Activated CD8-positive, alpha-beta memory T cell treated with anti-CD3 and anti-CD28 coated beads, Interleukin-2, amount 50 U/mL, for 4 hours (primary cell): ENCODE measurements at regions not wholly inside any gene's neighbourhood (a gene's known extent, or its start where the extent isn't known, plus 50 kb on each side); places are given as distances from the start of the nearest gene placed in this dataset.

Experiments used
- DNase-seq: peaks from one replicate; pipeline ENCODE4 v3.0.0-alpha.2; 2020

DNA sequence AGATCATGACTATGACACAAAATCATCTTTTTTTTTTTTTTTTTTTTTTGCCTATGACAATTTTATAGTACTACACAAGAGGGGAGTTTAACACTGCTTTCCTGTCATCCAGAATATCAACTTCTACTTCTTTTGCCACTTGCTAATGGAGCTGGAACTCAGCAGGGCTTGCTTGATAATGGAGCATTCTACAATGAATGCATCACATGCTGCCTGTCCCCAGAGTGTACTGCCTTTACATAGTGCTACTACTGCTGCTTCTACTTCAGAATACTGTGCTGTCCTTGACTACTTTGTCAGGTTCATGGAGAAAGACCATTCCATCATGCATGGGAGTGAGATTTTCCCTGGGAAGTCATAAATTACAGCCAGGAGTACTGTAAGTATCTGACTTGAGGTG, 338.6 kb upstream of the SEMA3A start:
- DNase-seq: no peak

DNA sequence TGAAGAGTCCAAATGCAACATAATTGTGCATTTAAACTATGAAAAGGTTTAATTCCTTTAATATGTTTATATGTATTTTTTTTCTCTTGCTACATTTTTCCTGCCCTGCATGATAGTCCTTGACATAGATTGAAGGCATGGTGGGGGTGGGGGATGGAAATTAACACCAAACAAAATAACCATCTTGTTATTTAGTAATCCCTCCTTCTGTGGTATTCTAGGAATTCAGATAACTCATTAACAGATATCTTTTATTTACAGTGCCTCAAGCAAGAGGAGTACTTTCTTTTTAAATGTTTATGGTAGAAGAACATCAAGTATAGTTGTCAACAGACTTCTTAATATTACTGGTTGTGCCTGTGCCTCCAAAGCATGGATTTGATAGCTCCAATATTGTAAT, 337.6 kb upstream of the SEMA3A start:
- no peak for DNase-seq

DNA sequence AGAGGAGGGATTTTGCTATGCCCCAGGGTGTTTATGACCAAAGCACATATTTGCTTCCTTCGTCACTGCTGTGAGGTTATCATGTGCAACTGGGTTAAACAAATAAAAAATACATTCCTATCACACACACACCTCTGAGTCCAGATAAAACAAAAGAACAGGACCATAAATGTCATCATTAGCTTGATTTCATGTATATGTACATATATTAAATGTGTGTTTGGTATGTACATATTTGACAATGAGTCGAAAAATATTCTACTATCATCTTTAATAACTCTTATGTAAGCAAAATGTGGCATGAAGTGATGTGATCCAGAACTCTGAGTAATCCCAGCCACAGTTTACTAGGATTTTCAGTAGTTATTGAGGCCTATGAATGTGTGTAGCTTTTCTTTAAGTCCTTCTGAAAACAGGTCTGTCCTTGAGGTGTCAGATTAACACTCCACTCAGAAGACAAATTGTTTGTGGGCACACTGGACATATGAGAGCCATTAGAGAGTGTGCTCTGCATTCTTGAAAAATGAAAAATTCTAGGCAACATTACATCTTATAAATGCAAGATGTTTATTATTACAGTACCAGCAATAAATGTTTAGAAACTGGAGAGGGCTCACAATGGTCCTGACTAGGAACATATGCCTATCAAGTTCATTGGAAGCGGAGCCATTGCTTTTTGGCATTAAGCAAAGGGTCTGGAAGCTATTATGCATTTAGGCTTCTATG, 335.1 kb upstream of the SEMA3A start:
- no peak for DNase-seq

DNA sequence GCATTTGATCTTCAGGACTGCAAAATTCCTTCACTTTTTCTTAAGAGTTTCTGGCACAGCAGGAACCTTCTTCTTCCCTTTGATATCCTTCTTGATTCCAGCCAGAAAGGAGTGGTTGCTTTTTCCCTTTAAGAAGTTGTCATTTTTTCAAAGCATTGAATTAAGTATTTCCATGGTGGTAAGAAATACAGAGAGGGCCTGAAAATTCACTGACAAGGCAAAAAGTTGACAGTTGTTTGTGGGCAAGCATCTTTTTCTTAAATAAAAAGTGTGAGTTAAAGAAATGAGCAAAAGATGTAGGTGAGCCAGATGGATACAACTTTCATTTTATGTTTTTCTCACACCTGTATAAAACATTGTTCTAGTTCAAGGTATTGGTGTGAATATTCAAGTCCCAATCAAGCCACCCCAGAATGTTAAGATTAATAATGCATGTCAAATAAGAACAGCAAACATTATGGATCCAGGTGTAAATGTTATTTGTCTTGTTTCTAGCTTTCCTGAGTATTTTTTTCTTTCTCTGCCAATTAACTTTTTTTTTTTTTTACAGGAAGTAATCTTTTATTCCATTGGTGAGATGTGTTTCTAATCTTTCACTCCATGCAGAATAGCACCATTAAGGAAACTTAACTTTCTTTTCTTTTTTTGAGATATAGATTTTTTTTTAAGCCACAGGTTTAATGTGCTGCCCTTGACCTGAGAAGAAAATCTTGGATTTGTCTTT, 334.3 kb upstream of the SEMA3A start:
- no peak for DNase-seq

DNA sequence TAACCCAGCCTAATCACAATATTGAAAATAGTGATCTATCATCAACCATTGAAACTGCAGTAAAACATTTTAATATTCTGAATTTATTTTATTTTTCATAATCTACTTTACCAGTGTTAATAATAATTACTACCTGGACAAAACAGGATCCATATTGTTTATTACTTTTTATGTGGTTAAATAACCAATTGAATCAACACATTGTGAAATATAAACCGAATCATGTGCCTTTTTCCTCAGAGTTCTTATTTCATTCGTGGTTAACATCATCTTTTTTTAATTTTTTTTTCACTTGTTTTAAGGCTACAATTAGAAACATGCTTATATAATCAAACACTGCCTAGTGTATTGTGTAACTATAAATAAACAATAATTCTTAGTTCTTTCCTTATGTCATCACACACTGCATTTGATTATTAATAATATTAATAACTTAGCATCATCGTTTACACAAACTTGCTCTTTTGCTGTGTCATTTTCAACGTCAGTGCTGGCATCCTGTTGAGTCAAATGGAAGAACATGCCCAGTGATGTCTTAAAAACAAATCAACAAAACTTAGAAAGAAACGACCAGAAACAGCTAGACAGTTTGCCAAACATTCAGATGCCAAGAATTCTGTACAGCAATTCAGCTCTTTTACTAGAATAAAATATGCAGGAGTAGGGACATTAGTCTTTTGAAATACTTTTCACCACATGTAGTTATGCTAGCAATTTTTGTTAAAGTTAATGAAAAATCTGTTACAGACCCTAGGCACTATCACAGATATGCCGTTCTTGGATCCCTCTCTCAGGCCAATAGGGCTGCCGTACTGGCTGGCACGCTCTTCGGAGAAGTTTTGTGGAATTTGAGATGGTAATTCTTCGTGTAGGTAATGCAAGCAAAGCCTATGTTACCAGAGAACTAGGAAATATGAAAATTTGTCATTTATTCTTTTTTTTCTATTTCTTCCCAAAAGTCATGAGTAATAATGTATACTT, 330.4 kb upstream of the SEMA3A start:
- DNase-seq: no peak

DNA sequence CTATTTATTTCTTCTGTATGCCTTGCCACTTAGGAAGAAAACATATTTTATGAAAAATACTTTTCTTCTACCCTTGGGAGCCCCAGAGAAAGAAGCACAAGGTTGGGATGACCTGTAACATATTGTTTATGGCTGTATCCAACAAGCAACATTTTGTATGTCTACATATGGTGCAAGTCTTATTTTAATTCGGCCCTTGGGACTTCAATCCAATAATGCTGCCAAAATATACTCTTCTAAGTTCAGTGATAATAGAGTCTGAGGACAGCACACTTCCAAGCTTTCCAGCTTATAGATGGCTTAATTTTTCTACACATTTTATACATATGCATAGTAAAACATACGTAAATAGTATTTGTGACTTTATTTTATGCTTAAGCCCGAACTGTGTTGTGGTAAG, 318.5 kb upstream of the SEMA3A start:
- no peak for DNase-seq

DNA sequence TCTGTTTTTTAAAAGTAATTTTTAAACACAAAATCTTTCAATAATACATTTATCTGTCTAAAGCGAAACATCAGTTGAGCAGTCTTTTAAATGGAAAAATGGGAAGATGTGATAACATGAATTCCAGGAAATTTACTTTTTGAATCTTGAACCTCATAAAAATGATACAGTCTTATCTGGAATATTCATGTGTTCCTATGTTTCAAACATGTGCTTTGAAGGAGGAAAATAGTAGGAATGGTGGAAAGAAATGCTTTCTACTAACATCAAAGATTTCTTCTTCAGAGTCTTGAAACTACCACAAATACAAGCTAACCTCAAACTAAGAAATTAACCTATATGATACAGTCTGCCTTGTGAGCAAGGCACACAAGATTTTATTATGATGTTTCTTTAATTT, 317.5 kb upstream of the SEMA3A start:
- no peak for DNase-seq

DNA sequence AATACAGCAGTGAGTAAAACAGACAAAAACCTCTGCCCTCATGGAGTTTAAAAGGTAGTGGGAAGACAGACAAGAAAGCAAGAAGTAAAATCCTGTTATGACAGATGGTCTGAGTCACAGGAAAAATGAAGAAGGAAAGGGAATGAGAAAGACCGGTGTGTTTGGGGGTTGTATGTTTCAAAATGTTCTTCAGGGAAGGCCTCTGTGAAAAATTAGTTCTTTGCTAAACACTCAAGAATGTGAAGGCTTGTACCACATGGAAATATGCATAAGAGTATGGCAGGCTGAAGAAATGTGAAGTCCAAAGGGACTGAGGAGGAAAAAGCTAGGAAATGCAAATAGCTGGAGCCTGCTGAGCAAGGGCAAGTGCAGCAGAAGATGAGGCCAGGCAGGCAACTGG, 315.9 kb upstream of the SEMA3A start:
- no peak for DNase-seq

DNA sequence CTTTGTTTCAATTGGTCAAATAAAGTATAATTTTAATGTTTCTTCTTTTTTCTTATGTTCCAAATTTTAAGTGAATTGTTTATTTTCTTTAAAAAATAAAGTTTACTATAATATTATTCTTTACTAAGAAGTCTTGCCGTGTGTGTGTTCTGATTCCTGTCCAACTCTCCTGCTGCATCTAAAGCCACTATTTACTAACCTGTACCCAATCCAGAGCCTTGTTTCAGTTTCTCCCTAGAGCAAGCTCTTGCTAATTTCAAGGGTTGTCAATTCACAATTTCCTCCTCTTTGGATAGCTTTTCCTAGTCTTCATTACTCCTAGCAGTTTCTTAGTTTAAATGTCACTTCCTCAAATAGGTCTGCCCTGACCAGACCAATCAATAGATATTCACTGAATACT, 314.9 kb upstream of the SEMA3A start:
- no peak for DNase-seq

DNA sequence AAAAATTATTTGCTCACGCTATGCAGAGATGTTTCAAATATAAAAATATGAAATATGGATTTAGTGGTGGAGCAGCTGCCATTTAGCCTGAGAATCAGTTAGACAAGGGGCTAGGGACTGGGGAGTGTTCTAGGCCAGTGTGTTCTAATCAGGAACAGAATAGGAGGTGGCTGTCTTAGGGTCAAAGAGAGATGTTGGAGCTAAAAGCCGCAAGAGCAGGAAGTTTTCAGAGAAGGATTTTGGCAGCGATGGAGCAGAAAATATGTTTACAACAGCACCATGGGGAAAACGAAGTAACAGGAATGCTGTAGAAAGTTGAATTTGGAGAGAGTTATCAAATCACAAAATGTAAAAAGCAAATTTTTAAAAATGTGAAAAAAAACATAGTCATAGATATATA, 314.0 kb upstream of the SEMA3A start:
- DNase-seq: no peak

DNA sequence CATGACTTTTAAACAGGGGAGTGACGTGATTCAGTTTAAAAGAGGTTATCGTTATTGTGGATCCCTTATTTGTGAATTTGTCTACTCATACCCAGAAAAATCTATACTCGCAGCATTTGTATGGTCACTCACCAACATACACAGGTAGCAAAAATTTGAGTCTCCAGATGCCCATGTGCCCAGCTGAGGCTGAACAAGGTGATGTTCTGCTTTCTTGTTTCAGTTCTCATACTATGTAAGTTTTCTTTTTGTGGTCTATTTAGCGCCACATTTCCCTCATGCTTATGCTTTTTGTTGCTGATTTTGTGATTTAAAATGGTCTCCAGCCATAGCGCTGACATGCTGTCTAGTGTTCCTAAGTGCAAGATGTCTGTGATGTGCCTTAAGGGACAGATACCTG, 312.9 kb upstream of the SEMA3A start:
- no peak for DNase-seq

DNA sequence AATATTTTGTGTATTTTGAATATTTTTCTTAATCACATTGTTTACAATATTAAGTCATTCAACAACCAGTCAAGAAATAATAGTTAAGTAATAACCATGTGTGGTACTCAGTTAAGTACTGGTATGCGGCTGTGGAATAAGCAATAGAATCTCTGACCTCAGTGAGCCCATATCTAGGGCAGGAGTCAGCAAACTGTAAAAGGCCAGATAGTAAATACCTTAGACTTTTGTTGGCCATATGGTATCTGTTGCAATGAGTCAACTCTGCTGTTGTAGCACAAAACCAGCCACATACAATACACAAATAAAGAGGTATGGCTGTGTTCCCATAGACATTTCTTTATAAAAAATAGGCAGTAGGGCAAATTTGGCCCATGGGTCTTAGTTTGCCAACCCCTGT, 311.6 kb upstream of the SEMA3A start:
- no peak for DNase-seq

DNA sequence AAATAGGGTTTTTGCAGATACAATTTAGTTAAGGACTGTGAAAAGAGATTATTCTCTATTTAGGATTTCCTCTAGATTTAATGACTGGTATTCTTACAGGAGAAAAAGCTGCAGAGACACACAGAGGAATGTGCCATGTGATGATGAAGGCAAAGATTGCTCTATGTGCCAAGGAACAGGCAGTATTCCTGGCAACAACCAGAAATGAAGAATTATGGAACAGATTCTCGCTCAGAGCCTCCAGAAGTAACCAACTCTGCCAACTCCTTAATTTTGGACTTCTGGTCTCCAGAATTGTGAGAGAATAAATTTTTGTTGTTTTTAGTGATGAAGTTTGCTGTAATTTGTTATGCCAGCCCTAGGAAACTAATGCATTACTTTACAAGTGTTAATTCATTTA, 307.6 kb upstream of the SEMA3A start:
- no peak for DNase-seq

DNA sequence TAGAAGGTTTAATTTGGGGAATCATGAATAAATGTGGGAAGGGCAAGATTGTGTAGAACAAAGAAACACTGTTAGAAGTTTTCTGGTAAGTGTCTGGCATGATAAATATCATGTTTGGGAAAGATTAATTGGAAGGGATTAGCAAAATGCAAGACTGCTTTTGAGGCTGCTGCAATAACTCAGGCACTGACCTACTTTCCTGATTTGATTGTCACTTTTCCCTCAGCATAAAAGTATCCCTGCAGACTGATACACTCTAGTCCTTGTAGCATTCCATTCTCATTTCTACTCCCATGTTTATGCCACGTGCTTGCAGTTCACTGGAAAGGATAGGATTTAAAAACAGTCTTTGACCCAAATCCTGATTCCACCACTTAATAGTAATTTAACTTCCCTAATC, 303.3 kb upstream of the SEMA3A start:
- DNase-seq: no peak

DNA sequence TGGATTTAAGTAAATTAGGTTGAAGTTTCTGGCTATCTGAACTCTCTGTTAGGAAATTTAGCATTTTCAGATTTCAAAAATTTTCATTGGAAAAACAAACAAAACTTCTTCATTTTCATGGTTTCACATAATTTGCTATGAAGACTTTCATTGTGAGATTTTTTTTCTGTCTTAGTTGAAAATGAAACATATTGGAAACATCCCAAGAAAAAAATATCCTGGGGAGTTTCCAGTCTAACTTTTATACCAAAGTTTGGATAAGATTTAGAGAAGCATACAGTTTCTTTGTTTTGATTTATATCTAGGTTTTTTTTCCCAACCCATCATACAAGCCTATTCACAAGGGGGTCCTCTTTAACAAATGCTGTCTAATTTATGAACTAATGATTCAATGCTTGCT, 300.5 kb upstream of the SEMA3A start:
- DNase-seq: no peak

DNA sequence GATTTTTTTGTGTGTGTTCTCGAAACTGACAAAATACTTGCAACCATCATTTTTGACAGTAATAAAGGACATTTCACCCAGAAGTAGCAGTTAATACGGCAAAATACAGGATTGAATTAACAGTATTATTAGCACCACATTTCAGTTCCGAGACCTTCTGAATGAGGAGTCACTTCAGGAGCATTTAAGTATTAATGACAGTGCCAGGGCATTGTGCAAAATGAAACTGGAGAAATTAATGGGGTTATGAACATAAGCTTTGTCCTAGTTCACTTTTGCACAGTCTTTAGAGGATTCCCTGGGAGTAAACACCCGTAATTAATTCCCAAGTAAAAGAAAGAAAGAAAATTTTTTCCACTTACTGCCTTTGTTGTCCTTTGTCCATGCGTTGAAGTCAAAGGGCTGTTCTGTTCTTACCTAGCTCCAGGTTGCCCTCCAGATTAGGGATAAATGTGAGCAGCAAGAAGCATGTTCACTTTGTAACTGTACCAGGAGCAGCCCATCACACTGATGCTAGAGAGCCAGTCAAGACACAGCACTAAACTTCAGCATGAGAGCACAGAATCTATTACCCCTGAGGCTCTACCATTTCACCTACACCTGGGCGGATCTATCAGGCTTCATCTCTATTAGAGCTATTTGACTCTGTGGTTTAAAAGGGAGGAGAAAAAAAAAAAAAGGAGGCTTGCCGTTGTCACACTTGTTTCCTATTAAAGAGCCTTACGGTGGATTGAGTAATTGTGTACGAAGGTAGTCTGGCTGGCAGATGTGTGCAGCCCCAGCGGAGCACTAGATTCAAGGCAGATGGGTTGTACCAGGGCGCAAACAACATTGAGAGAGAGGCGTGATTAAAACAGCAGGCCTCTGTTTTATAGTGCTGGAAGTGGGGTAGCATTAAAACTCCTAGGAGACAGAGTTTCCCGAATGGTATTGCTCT, 297.8 kb upstream of the SEMA3A start:
- no peak for DNase-seq

DNA sequence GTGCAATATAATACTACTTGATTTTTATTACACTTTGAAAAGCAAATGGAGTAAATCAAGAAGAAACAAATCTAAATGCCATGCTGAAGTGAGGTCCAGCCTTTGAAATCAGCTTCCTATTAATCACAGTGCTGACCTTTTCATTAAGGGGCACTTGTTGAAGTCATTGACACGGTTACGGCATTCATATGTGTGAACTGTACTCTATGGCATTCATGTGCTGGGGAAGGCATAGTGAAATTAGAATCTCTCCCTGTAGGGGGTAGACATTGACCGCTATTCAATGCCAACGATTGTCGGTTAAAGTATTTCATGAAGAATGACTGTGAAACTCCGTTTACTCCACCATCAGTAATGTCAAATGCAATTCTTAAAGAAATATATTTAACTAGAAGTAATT, 296.1 kb upstream of the SEMA3A start:
- DNase-seq: no peak

DNA sequence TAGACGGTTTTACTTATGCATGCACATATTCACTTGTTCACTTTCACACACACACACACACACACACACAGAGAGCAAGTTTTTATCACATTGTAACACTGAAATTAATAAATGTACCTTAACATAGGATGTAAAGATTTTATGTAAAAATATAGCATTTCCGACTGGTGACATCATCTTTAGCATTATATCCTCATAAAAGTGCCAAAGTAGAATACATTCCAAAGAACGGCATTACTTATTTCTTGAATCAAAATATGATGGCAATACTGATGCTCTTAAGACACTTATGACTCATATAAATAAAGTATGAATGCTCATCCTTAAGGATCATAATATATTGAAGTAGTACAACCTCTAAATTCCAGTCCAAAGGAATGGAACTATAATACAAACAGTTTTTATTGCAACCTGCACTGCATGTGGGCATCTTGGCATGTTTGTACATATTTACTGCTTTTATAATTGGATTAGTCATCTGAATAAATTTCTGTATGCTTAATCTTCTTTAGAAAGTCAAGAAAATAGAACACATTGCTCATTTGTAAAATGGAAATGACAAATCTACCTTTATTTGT, 290.0 kb upstream of the SEMA3A start:
- no peak for DNase-seq

DNA sequence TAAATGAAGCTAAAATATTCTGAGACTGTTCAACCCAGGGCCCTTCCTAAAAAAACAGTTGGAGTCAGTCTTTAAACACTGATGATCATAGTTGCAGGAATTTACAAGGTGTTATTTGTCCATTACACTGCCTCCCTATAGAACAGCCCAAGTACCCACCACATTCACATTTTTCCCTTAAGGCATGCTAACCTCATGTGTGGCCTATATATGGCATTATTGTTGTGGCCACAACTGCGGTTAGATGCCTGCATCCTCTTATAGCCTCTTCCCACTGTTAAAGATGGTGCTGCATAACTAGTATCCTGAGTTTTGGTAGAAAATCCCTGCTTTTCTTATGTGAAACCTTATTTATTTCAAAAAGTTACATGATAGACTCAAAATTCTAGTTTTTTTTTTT, 287.9 kb upstream of the SEMA3A start:
- DNase-seq: no peak

DNA sequence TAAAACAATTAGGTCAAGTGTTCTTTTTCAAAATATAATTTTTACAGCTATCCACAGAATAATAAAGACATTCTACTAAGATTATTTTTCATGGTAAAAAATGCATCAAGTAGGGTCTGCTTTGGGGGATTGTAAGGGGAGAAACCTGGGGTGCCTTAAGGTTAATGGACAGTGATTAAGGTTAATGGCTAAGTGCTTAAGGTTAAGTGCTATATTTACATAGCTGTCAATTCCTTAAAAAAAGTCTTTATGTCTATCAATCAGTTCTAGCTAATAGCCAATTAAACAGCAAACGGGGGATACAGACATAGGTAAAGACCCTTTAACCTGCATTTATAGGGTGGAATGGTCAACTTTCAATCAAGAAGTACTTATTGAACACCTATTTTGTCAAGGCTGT, 284.5 kb upstream of the SEMA3A start:
- no peak for DNase-seq

DNA sequence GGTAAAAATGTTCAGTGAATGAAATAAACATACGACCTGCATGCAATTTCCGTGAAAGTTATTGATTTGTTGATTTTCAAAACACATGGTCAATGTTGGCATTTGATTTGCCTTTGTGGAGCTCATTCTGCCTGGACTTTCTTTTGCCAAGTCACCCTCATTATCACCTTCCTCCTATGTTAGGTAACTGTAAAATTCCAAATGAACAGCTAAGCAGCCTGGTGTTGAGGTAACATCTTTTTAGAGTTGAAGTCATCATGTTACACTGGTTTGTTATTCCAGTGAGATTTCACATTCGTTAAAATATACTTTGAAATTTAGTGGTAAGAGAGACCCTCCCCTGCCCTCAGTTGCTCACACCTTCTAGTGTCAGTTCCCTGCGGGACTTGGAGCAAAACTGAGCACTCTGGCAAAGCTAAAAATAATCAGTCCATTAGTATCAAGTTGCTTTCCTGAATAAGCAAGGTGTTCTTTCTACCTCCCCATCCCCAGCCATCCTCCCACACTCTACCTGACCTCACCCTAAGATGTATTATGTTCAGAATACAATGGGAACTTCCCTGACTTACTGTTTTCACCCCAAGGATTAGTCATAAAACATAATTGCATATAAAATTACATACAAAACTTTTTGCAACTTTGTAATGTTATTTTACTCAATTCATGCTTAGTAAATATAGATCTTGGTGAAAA, 283.3 kb upstream of the SEMA3A start:
- DNase-seq: no peak

DNA sequence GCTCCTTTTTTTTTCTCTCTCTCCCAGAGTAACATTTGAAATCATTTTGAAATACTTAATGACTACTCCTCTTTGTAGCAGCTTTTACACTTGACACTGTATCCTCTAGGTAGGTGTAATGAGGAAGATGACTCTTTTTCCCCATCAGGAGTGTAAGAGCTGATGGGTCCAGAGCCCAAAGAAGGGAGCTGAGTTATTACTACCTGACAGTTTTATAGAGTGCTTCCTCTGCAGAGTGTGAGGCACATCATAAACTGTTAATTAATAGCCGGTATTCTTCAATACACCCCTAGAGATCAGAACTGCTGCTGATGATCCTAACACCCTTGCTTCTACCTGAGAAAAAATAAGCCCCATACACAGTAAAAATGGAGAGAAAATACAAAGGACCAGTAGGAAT, 279.8 kb upstream of the SEMA3A start:
- no peak for DNase-seq
